Thoracic aorta (tissue), 2 donors: ENCODE measurements at regions not wholly inside any gene's neighbourhood (a gene's known extent, or its start where the extent isn't known, plus 50 kb on each side); places are given as distances from the start of the nearest gene placed in this dataset.

Experiments
- ATAC-seq: fragments of 150-250 bp; one replicate; pipeline ENCODE4 v1.8.0; 2017; ENCODE audit warnings: low read depth; ENCODE audit not compliant: insufficient number of reproducible peaks, low FRiP score
- DNase-seq: peaks from one replicate; pipeline ENCODE4 v3.0.0-alpha.2; 2020; ENCODE audit warnings: low spot score
- H3K27ac ChIP-seq, 2 donors: fragments of 200-600 bp; sonication (generic); 1 replicate in 1 of 2; 2 replicates in 1 of 2; pipeline ENCODE4 v1.5.1; 2016; ENCODE audit warnings: mild to moderate bottlenecking in 2 of 2, moderate library complexity in 2 of 2
- H3K27me3 ChIP-seq: fragments of 200-600 bp; sonication (generic); replicated peaks from 2 replicates; pipeline ENCODE4 v1.6.0; 2016; ENCODE audit warnings: mild to moderate bottlenecking; ENCODE audit not compliant: insufficient read depth
- H3K36me3 ChIP-seq: fragments of 200-600 bp; sonication (generic); one replicate; pipeline ENCODE4 v1.5.1; 2016
- H3K4me1 ChIP-seq, 2 donors: fragments of 200-600 bp; sonication (generic); 1 replicate in 1 of 2; 2 replicates in 1 of 2; pipeline versions ENCODE4 v1.5.1 to v1.6.0; 2016; ENCODE audit warnings: low read depth in 2 of 2, mild to moderate bottlenecking in 1 of 2; ENCODE audit not compliant: control insufficient read depth in 1 of 2
- H3K4me3 ChIP-seq: fragments of 200-600 bp; sonication (generic); 2 replicates; pipeline ENCODE4 v1.5.1; 2016; ENCODE audit warnings: mild to moderate bottlenecking
- H3K9me3 ChIP-seq: fragments of 200-600 bp; sonication (generic); 2 replicates; pipeline ENCODE4 v1.5.1; 2016
- CTCF ChIP-seq: fragments of 200-600 bp; sonication (generic); IDR thresholded peaks from one replicate; pipeline ENCODE4 v1.5.1; 2019; ENCODE audit warnings: antibody characterized with exemption

DNA sequence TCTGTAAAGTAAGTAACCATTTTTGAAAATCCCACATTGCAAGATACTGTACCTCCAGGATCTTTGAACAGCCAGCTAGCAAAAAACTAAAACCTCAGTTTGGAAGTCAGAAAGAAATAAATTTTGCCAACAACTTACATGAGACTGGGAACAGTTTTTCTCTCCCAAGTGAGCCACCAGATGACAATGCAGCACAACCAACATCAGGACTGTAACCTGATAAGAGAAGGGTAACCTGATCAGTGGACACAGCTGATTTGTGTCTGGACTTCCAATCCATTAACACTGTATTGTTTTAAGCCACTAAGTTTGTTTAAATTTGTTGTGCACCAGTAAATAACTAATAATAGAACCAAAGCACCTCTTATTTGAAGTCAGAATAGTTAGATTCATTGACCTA, 923.3 kb downstream of the FAT4 start:
- Histone ChIP-seq H3K4me3 (no peak overlapping the region), H3K27ac (no peak overlapping the region), H3K36me3 (no peaks in the 10 kb centered on the region), H3K27me3 (no peaks in the 10 kb centered on the region), H3K9me3 (peaks cover 13% of the 10 kb centered on the region), H3K4me1 (no peaks in the 10 kb centered on the region)
- ATAC-seq (no peak), DNase-seq (no peak)
- no peak for TF ChIP-seq CTCF

DNA sequence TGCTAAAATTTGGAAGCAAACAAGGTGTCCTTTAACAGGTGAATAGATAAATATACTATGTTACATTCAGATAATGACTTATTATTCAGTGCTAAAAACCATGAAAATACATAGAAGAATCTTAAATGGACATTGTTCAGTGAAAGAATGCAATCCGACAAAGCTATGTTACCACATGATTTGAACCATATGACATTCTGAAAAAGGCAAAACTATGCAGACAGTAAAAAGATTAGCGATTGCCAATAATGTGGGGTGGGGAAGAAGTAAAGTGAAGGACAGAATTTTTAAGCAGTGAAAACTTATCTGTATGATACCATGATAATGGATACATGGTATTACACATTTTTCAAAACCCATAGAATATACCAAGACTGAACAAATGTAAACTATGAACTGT, 926.9 kb downstream of the FAT4 start:
- Histone ChIP-seq H3K9me3 (no peaks in the 10 kb centered on the region), H3K4me1 (no peaks in the 10 kb centered on the region), H3K27me3 (no peaks in the 10 kb centered on the region), H3K36me3 (no peaks in the 10 kb centered on the region), H3K27ac (no peak overlapping the region), H3K4me3 (no peak overlapping the region)
- ATAC-seq (no peak), DNase-seq (no peak)
- no peak for TF ChIP-seq CTCF

DNA sequence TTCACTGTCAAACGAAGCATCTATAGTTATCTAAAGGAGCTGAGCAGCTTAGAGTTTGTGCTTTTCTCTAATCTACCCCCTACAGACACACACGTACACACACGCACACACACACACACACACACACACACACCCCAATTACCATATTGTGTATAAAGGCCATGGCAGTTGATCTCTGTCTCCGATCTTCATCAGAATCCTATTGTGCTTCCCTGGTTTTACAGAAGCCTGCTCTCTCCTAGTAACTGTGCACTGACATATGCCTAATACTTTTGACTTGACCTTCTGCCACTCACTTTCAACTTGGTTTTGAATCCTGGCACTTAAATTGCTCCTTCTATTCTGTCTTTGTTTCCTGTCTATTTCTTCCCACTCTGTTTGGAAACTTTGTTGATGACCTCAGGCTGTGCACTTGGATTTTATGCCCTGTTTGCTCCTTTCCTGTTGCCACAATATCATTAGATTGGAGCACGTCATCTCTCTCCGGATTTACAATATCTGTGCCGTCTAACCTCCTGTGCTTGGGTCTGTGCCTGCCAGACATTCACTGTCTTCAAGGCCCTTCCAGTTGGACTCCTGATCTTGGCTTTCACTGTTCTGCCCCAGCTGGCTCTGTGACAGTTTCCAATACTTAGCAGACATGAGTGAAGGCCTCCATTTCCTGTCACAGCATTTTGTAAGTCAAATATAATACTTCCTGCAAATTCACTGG, 928.1 kb downstream of the FAT4 start:
- Histone ChIP-seq H3K4me1 (no peaks in the 10 kb centered on the region), H3K27me3 (no peaks in the 10 kb centered on the region), H3K4me3 (no peak overlapping the region), H3K27ac (no peak overlapping the region), H3K36me3 (no peaks in the 10 kb centered on the region), H3K9me3 (no peaks in the 10 kb centered on the region)
- TF ChIP-seq CTCF: no peak
- DNase-seq (no peak), ATAC-seq (no peak)

GRCh38 chr4:126247409-126247808, 932.7 kb downstream of the FAT4 start:
- no peak for TF ChIP-seq CTCF
- Histone ChIP-seq H3K4me1 (no peaks in the 10 kb centered on the region), H3K4me3 (no peak overlapping the region), H3K27ac (no peak overlapping the region), H3K36me3 (no peaks in the 10 kb centered on the region), H3K9me3 (no peaks in the 10 kb centered on the region), H3K27me3 (no peaks in the 10 kb centered on the region)
- DNase-seq: no peak
- ATAC-seq: no peak

DNA sequence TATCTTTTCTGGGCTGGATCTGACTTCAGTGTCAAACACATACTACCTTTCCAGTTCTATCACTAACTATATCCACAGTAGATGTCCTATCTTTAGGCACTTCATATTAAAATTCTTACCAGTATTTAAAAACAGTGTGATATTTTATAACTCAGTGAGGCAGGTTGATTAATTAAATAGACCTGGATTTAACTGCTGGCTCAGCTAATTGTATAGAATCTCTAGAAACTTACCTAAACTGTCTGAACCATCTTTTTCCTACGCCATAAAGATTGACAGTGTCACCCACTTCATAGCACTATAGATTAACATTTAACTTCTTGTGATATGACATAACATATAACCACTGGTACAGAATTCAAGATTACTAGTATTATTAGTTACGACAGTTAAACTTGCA, 935.3 kb downstream of the FAT4 start:
- no peak for DNase-seq
- no peaks in the 10 kb centered on the region for H3K27me3 ChIP-seq
- TF ChIP-seq CTCF: no peak
- no peak overlapping the region for H3K4me3 ChIP-seq
- no peak for ATAC-seq
- no peak overlapping the region for H3K27ac ChIP-seq
- H3K36me3 ChIP-seq: no peaks in the 10 kb centered on the region
- H3K9me3 ChIP-seq: no peaks in the 10 kb centered on the region
- no peaks in the 10 kb centered on the region for H3K4me1 ChIP-seq
